SK-N-SH treated with all-trans-retinoic acid at 6 μM for 48 hours (cell line): ENCODE measurements at regions not wholly inside any gene's neighbourhood (a gene's known extent, or its start where the extent isn't known, plus 50 kb on each side); places are given as distances from the start of the nearest gene placed in this dataset.

Experiments
- ATAC-seq: fragments of 200-7000 bp; cut with Tn5 transposase; 3 replicates; pipeline ENCODE4 v1.9.1; 2020; ENCODE audit warnings: mild to moderate bottlenecking, moderate library complexity
- BACH2 ChIP-seq: fragments of 250-450 bp; sonication (Bioruptor Pico); IDR thresholded peaks from 2 replicates; pipeline ENCODE4 v1.9.0; 2021; ENCODE audit warnings: mild to moderate bottlenecking, borderline replicate concordance
- CREB5 ChIP-seq: fragments of 250-450 bp; sonication (Bioruptor Pico); IDR thresholded peaks from 2 replicates; pipeline ENCODE4 v1.5.1; 2020; ENCODE audit warnings: low read depth, mild to moderate bottlenecking, moderate library complexity
- CSDC2 ChIP-seq: fragments of 250-450 bp; sonication (Bioruptor Pico); IDR thresholded peaks from 2 replicates; pipeline ENCODE4 v1.5.0; 2020; ENCODE audit warnings: mild to moderate bottlenecking, moderate library complexity
- CSRNP3 ChIP-seq: fragments of 250-450 bp; sonication (Bioruptor Pico); IDR thresholded peaks from 2 replicates; pipeline ENCODE4 v1.5.1; 2021; ENCODE audit warnings: mild to moderate bottlenecking, moderate library complexity
- ESRRG ChIP-seq: fragments of 250-450 bp; sonication (Bioruptor Pico); IDR thresholded peaks from 2 replicates; pipeline ENCODE4 v1.6.1; 2021; ENCODE audit warnings: mild to moderate bottlenecking
- GLIS3 ChIP-seq: fragments of 250-450 bp; sonication (Bioruptor Pico); IDR thresholded peaks from 2 replicates; pipeline ENCODE4 v1.5.0; 2020; ENCODE audit warnings: mild to moderate bottlenecking, moderate library complexity
- ISL1 ChIP-seq: fragments of 250-450 bp; sonication (Bioruptor Pico); IDR thresholded peaks from 2 replicates; pipeline ENCODE4 v2.1.2; 2022; ENCODE audit warnings: mild to moderate bottlenecking, moderate library complexity
- OSR1 ChIP-seq: fragments of 250-450 bp; sonication (Bioruptor Pico); IDR thresholded peaks from 2 replicates; pipeline ENCODE4 v1.8.0; 2022; ENCODE audit warnings: moderate library complexity, mild to moderate bottlenecking, inconsistent platforms
- PATZ1 ChIP-seq: fragments of 250-450 bp; sonication (Bioruptor Pico); IDR thresholded peaks from 2 replicates; pipeline ENCODE4 v1.8.0; 2020; ENCODE audit warnings: mild to moderate bottlenecking, moderate library complexity, borderline replicate concordance
- POU6F1 ChIP-seq: fragments of 250-450 bp; sonication (Bioruptor Pico); IDR thresholded peaks from 2 replicates; pipeline ENCODE4 v1.8.0; 2021; ENCODE audit warnings: low read depth, mild to moderate bottlenecking, moderate library complexity, borderline replicate concordance
- PPARA ChIP-seq: fragments of 250-450 bp; sonication (Bioruptor Pico); IDR thresholded peaks from 2 replicates; pipeline ENCODE4 v1.5.0; 2020; ENCODE audit warnings: mild to moderate bottlenecking, borderline replicate concordance
- RARB ChIP-seq: fragments of 250-450 bp; sonication (Bioruptor Pico); IDR thresholded peaks from 2 replicates; pipeline ENCODE4 v1.8.0; 2021; ENCODE audit warnings: mild to moderate bottlenecking, moderate library complexity
- SNAI2 ChIP-seq: fragments of 250-450 bp; sonication (Bioruptor Pico); IDR thresholded peaks from 2 replicates; pipeline ENCODE4 v1.5.0; 2020; ENCODE audit warnings: mild to moderate bottlenecking, moderate library complexity
- TCF4 ChIP-seq: fragments of 250-450 bp; sonication (Bioruptor Pico); IDR thresholded peaks from 2 replicates; pipeline ENCODE4 v1.8.0; 2021; ENCODE audit warnings: mild to moderate bottlenecking, moderate library complexity, borderline replicate concordance
- TOX ChIP-seq: fragments of 250-450 bp; sonication (Bioruptor Pico); IDR thresholded peaks from 2 replicates; pipeline ENCODE4 v1.8.0; 2021; ENCODE audit warnings: mild to moderate bottlenecking, moderate library complexity, borderline replicate concordance
- TSHZ2 ChIP-seq: fragments of 250-450 bp; sonication (Bioruptor Pico); IDR thresholded peaks from 2 replicates; pipeline ENCODE4 v1.5.0; 2020; ENCODE audit warnings: mild to moderate bottlenecking, moderate library complexity
- ZFP3 ChIP-seq: fragments of 250-450 bp; sonication (Bioruptor Pico); IDR thresholded peaks from 2 replicates; pipeline ENCODE4 v1.5.0; 2020; ENCODE audit warnings: mild to moderate bottlenecking, moderate library complexity
- ZNF70 ChIP-seq: fragments of 450-650 bp; formaldehyde crosslinking; IDR thresholded peaks from 2 replicates; pipeline ENCODE4 v1.5.0; 2020; ENCODE audit warnings: mild to moderate bottlenecking, moderate library complexity
- ZNF8 ChIP-seq: fragments of 450-650 bp; formaldehyde crosslinking; IDR thresholded peaks from 2 replicates; pipeline ENCODE4 v1.5.0; 2020; ENCODE audit warnings: mild to moderate bottlenecking, moderate library complexity

- no peak for TF ChIP-seq ZNF70 (CRISPR knock-in tag)
- TF ChIP-seq TSHZ2, result no peak
- TF ChIP-seq CREB5, result no peak
- TF ChIP-seq TCF4, result no peak
- no peak for TF ChIP-seq ISL1 (CRISPR knock-in tag)
- TF ChIP-seq GLIS3, result no peak
- TF ChIP-seq ZNF8 (CRISPR knock-in tag), result no peak
- TF ChIP-seq RARB (CRISPR knock-in tag), result no peak
- no peak for TF ChIP-seq TOX (CRISPR knock-in tag)
- no peak for TF ChIP-seq SNAI2 (CRISPR knock-in tag)
- no peak for TF ChIP-seq ZFP3 (CRISPR knock-in tag)
- no peak for TF ChIP-seq PATZ1 (CRISPR knock-in tag)
- TF ChIP-seq CSRNP3 (CRISPR knock-in tag), result no peak
- TF ChIP-seq POU6F1 (CRISPR knock-in tag), result no peak
- TF ChIP-seq PPARA (CRISPR knock-in tag), result no peak
- no peak for TF ChIP-seq CSDC2 (CRISPR knock-in tag)
- no peak for TF ChIP-seq OSR1
- no peak for TF ChIP-seq ESRRG (CRISPR knock-in tag)
- no peak for TF ChIP-seq BACH2
- TF ChIP-seq, all 23 proteins: peak for 0
- ATAC-seq, result no peak
These were observed 154.1 kb downstream of the SH3BP4 start for GRCh38 chr2:235105821-235106359.

GRCh38 chr2:235106874-235107639 lies 155.2 kb downstream of the SH3BP4 start:
- TF ChIP-seq CREB5 (no peak), TSHZ2 (no peak), ISL1 (CRISPR knock-in tag) (no peak), OSR1 (no peak), ZNF70 (CRISPR knock-in tag) (no peak), ZFP3 (CRISPR knock-in tag) (peak; percentile 58; the same call in 1 of the 2 replicates), RARB (CRISPR knock-in tag) (no peak)
- ATAC-seq, result peak; percentile 99
